Upper lobe of left lung (tissue), 4 donors: ENCODE measurements at regions not wholly inside any gene's neighbourhood (a gene's known extent, or its start where the extent isn't known, plus 50 kb on each side); places are given as distances from the start of the nearest gene placed in this dataset.
A peak's percentile ranks its signal among the peaks of the same experiment; 100 is the strongest.

ENCODE experiments used
- CTCF ChIP-seq, 6 experiments: fragments of 450-650 bp in 4 of 6; fragments of 200-600 bp in 2 of 6; sonication (generic) in 2 of 6; IDR thresholded peaks; one replicate each; pipeline ENCODE4 v1.5.1; 2016 to 2019; ENCODE audit warnings: antibody characterized with exemption in 6 of 6
- EP300 ChIP-seq, 4 donors: sonication (generic); formaldehyde crosslinking; IDR thresholded peaks; one replicate each; pipeline ENCODE4 v1.5.1; 2017; ENCODE audit warnings: antibody characterized with exemption in 4 of 4, control low read depth in 2 of 4
- POLR2A ChIP-seq, 4 donors: fragments of 450-650 bp; IDR thresholded peaks; one replicate each; pipeline ENCODE4 v1.5.1; 2016 to 2017; ENCODE audit warnings: antibody characterized with exemption in 4 of 4, mild to moderate bottlenecking in 2 of 4
- POLR2AphosphoS5 ChIP-seq, 2 donors: sonication (generic); formaldehyde crosslinking; IDR thresholded peaks; one replicate each; pipeline ENCODE4 v1.5.1; 2017; ENCODE audit warnings: antibody characterized with exemption in 2 of 2

DNA sequence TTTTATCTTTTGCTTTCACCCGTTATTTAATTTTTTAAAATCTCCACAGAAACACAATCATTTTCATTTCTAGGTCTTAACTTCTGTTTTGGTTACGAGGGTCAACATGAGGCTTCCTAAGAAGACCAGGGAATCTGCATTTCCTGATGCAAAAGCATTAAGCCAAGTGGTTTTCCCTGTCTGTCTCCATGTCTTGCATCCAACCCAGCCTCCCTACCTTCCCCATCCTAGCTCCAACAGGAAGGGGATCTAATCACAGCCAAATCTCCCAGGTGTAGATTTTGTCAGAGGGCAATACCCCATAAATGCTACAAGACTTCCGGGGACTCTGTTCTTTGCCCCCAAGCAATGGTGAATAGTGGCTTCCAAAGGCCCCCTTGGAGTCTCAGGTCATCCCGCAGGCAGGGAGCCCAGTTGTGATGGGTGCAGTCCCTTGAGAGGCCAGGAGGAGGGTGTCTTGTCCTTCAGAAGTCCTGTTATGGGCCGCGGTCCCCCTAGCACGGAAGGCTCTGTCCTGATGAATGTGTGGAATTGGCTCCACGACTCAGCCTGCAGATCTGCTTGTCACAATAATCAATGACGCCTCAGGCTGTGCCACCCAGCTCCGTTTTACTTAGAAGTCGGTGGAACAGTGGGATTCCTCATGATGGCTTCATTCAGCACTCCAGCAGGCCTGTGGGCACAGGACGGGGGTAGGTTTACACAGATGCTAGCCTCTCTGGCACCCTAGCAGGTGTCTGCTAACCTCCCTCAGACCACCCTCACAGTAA lies 141.1 kb downstream of the RGS9 start:
- TF ChIP-seq CTCF (IDR thresholded peaks at IDR 0.05), result peak; percentile 39 to 79 (median 67)
- no peak for TF ChIP-seq EP300 (IDR thresholded peaks at IDR 0.05)
- TF ChIP-seq POLR2A (IDR thresholded peaks at IDR 0.05), result no peak
- TF ChIP-seq POLR2AphosphoS5 (IDR thresholded peaks at IDR 0.05), result no peak
